Parathyroid adenoma (tissue), 2 donors: ENCODE measurements at regions not wholly inside any gene's neighbourhood (a gene's known extent, or its start where the extent isn't known, plus 50 kb on each side); places are given as distances from the start of the nearest gene placed in this dataset.

Experiments
- H2AFZ ChIP-seq: fragments of 300-600 bp; sonication (generic); one replicate; pipeline ENCODE4 v1.7.0; 2017; ENCODE audit warnings: antibody characterized with exemption, mild to moderate bottlenecking
- H3K27ac ChIP-seq: fragments of 300-600 bp; sonication (generic); one replicate; pipeline ENCODE4 v1.7.0; 2017
- H3K27me3 ChIP-seq: fragments of 300-600 bp; sonication (generic); one replicate; pipeline ENCODE4 v1.7.0; 2017; ENCODE audit warnings: low read length; ENCODE audit not compliant: control insufficient read depth, insufficient read depth
- H3K36me3 ChIP-seq: fragments of 300-600 bp; sonication (generic); one replicate; pipeline ENCODE4 v1.7.0; 2017; ENCODE audit warnings: low read length; ENCODE audit not compliant: control insufficient read depth, insufficient read depth
- H3K4me1 ChIP-seq: fragments of 300-600 bp; sonication (generic); one replicate; pipeline ENCODE4 v1.7.0; 2017; ENCODE audit warnings: control low read depth
- H3K4me2 ChIP-seq: fragments of 300-600 bp; sonication (generic); one replicate; pipeline ENCODE4 v1.7.0; 2017; ENCODE audit warnings: low read length
- H3K4me3 ChIP-seq: fragments of 300-600 bp; sonication (generic); one replicate; pipeline ENCODE4 v1.7.0; 2017; ENCODE audit warnings: low read depth, low read length
- H3K79me2 ChIP-seq: fragments of 300-600 bp; sonication (generic); one replicate; pipeline ENCODE4 v1.7.0; 2017; ENCODE audit warnings: control low read depth
- H3K9ac ChIP-seq: fragments of 300-600 bp; sonication (generic); one replicate; pipeline ENCODE4 v1.7.0; 2017; ENCODE audit warnings: mild to moderate bottlenecking
- H3K9me3 ChIP-seq: fragments of 300-600 bp; sonication (generic); one replicate; pipeline ENCODE4 v1.7.0; 2017; ENCODE audit warnings: low read length; ENCODE audit not compliant: control insufficient read depth
- TF ChIP-seq, protein P1 (sequence below): fragments of 300-600 bp; sonication (generic); IDR thresholded peaks from one replicate; pipeline ENCODE4 v1.7.0; 2017; ENCODE audit warnings: antibody characterized with exemption, mild to moderate bottlenecking
- donor health status: primary hyperparathyroidism.

DNA sequence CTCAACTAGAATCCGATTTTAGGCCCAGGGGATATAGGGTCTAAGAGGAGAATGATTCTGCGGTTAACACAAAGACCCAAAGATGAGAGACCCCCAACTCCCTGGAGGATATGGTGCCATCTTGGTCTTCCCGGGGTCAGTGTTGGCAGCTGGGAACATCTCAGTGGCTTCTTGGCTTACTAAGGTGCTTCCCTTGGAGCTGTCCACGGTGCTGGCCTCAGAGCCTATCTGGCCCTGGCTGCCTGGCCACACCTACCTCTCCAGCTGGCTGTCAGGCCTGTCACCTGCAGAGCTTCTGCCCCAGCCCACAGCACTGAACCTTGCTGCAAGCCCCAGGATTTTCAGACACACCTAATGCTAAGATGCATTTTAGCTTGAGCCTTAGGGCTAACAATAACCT, 70.7 kb upstream of the THY1 start:
- Histone ChIP-seq H3K27ac (no peak overlapping the region), H3K9me3 (no peaks in the 10 kb centered on the region), H3K9ac (no peak overlapping the region), H3K36me3 (no peaks in the 10 kb centered on the region), H3K4me3 (no peak overlapping the region), H3K79me2 (no peaks in the 10 kb centered on the region), H3K27me3 (no peaks in the 10 kb centered on the region), H3K4me1 (no peaks in the 10 kb centered on the region), H3K4me2 (no peak overlapping the region), H2AFZ (no peak overlapping the region)
- TF ChIP-seq, protein P1, sequence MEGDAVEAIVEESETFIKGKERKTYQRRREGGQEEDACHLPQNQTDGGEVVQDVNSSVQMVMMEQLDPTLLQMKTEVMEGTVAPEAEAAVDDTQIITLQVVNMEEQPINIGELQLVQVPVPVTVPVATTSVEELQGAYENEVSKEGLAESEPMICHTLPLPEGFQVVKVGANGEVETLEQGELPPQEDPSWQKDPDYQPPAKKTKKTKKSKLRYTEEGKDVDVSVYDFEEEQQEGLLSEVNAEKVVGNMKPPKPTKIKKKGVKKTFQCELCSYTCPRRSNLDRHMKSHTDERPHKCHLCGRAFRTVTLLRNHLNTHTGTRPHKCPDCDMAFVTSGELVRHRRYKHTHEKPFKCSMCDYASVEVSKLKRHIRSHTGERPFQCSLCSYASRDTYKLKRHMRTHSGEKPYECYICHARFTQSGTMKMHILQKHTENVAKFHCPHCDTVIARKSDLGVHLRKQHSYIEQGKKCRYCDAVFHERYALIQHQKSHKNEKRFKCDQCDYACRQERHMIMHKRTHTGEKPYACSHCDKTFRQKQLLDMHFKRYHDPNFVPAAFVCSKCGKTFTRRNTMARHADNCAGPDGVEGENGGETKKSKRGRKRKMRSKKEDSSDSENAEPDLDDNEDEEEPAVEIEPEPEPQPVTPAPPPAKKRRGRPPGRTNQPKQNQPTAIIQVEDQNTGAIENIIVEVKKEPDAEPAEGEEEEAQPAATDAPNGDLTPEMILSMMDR = no peak

DNA sequence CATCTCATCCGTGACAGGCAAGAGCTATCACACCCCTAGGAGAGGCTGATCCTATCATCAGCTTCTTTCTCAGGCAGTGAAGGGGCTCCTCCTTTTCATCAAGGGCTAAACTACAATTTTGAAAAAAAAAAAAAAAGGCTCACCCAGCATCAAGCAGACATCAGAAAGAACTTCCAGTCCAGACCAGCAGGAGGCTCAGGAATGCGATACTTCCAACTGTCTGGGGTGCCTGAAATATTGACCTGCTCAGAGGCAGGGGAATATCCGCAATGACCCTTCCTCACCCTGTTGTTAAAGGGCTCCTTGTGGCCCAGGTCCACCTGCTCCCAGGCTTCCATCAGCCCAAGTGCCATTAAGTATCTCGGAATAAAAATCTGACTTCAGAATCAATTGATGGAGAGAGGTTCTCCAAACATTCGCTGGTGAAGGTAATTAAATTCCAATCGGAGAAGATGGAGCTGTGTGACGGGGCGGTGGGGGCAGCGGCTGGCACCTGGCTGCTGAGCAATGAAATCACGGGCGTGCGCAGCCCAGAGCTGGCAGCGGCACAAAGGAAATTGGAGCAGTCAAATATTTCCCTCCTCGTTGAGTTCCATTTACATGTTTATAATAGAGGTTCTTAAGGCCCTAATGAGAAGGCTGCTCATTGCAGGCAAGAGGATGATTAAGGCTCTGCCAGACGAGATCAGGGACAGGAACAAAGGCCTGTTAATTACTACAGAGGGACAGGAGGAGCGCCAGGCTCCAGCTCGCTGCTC, 69.0 kb upstream of the THY1 start:
- Histone ChIP-seq H3K4me3 (no peak overlapping the region), H3K79me2 (no peaks in the 10 kb centered on the region), H2AFZ (no peak overlapping the region), H3K27me3 (no peaks in the 10 kb centered on the region), H3K4me1 (no peaks in the 10 kb centered on the region), H3K4me2 (no peak overlapping the region), H3K27ac (no peak overlapping the region), H3K36me3 (no peaks in the 10 kb centered on the region), H3K9me3 (no peaks in the 10 kb centered on the region), H3K9ac (no peak overlapping the region)
- TF ChIP-seq, protein P1 = no peak

DNA sequence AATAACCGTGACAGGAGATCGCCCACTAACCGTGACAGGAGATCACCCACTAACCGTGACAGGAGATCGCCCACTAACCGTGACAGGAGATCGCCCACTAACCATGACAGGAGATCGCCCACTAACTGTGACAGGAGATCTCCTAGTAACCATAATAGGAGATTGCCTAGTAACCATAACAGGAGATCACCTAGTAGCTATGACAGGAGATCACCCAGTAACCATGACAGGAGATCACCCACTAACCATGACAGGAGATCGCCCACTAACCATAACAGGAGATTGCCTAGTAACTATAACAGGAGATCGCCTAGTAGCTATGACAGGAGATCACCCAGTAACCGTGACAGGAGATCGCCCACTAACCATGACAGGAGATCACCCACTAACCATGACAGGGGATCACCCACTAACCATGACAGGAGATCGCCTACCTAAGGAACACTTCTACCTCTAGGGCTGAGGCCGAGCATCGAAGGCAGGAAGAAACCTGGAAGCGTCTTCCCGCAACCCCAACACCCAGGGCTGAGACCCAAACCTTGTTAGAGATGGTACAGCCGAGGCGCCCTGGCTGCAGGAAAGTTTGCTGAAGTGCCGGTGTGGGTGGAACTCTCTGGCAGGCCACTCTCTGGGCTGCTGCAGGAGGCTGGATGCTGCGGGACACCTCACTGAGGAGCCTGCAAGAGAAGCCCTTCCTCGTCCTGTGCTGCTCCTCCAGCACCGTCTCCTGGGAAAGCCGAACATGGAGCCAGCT, 67.5 kb upstream of the THY1 start:
- Histone ChIP-seq H3K4me1 (no peaks in the 10 kb centered on the region), H3K79me2 (no peaks in the 10 kb centered on the region), H3K4me3 (no peak overlapping the region), H3K9ac (no peak overlapping the region), H2AFZ (no peak overlapping the region), H3K36me3 (no peaks in the 10 kb centered on the region), H3K4me2 (no peak overlapping the region), H3K27me3 (no peaks in the 10 kb centered on the region), H3K9me3 (no peaks in the 10 kb centered on the region), H3K27ac (no peak overlapping the region)
- TF ChIP-seq, protein P1 = no peak

DNA sequence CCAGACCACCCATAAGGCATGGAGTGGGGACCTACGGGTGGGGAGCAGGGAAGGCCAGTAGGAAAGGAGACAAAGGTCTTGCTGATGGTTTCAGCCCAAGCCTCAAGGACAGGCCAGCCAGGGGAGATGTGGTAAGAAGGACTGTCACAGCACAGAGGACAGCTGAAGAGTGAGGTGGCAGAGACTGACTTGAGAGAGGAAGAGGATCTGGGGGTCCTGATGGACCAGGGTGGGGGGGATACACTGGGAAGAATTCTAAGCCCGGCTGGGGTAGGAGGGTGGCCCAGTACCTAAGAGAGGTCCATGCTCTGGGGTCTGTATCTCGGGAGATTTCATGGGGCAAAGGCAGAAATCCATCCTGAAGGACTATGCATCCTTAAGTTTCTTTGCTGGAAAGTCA, 66.1 kb upstream of the THY1 start:
- no peak overlapping the region for H3K4me2 ChIP-seq
- H3K36me3 ChIP-seq = no peaks in the 10 kb centered on the region
- H3K4me3 ChIP-seq = no peak overlapping the region
- TF ChIP-seq, protein P1 = no peak
- no peak overlapping the region for H3K27ac ChIP-seq
- H3K79me2 ChIP-seq = no peaks in the 10 kb centered on the region
- no peak overlapping the region for H2AFZ ChIP-seq
- no peaks in the 10 kb centered on the region for H3K4me1 ChIP-seq
- H3K27me3 ChIP-seq = no peaks in the 10 kb centered on the region
- no peak overlapping the region for H3K9ac ChIP-seq
- no peaks in the 10 kb centered on the region for H3K9me3 ChIP-seq
